CD4-positive, alpha-beta memory T cell (primary cell): ENCODE measurements at regions not wholly inside any gene's neighbourhood (a gene's known extent, or its start where the extent isn't known, plus 50 kb on each side); places are given as distances from the start of the nearest gene placed in this dataset.

Experiments used
- CTCF ChIA-PET: fragments of 350-600 bp; sonication (Branson Sonifier 250); formaldehyde crosslinking; loops from one replicate; lab custom pipeline; 2021; ENCODE audit warnings: inconsistent platforms; ENCODE audit not compliant: partially characterized antibody; lab: Charles Lee
- POLR2A ChIA-PET: fragments of 350-600 bp; sonication (Branson Sonifier 250); formaldehyde crosslinking; loops from one replicate; lab custom pipeline; 2021; ENCODE audit not compliant: partially characterized antibody; lab: Charles Lee
- DNase-seq, 5 donors: peaks; one replicate each; pipeline versions ENCODE4 v3.0.0 to v3.0.0-alpha.2; 2020 to 2022; ENCODE audit warnings: mixed read lengths in 1 of 5
- H3K27ac ChIP-seq: one replicate; pipeline ENCODE4 v1.7.0; 2013; ENCODE audit warnings: low read depth, low read length
- H3K27me3 ChIP-seq: 2 replicates; pipeline ENCODE4 v1.7.0; 2013; ENCODE audit warnings: mild to moderate bottlenecking, low read length, moderate library complexity; ENCODE audit not compliant: insufficient read depth
- H3K36me3 ChIP-seq: 2 replicates; pipeline ENCODE4 v1.7.0; 2013; ENCODE audit warnings: mild to moderate bottlenecking, low read length, moderate library complexity; ENCODE audit not compliant: insufficient read depth
- H3K4me1 ChIP-seq: 2 replicates; pipeline ENCODE4 v1.7.0; 2013; ENCODE audit warnings: mild to moderate bottlenecking, low read length, moderate library complexity; ENCODE audit not compliant: insufficient read depth
- H3K4me3 ChIP-seq, 2 donors: one replicate each; pipeline ENCODE4 v1.7.0; 2013; ENCODE audit warnings: low read length in 2 of 2, mild to moderate bottlenecking in 1 of 2
- H3K9me3 ChIP-seq, 2 donors: one replicate each; pipeline ENCODE4 v1.7.0; 2013; ENCODE audit warnings: low read length in 2 of 2, control low read depth in 1 of 2; ENCODE audit not compliant: control insufficient read depth in 1 of 2
- H3K27ac Mint-ChIP-seq, 7 donors: one replicate each; pipeline ENCODE4 v1.8.0; 2020 to 2021; ENCODE audit warnings: mixed read lengths in 7 of 7, mild to moderate bottlenecking in 6 of 7, inconsistent platforms in 3 of 7, moderate library complexity in 3 of 7
- H3K27me3 Mint-ChIP-seq, 2 donors: one replicate each; pipeline ENCODE4 v1.8.0; 2020 to 2021; ENCODE audit warnings: mixed read lengths in 2 of 2
- H3K36me3 Mint-ChIP-seq, 2 donors: one replicate each; pipeline ENCODE4 v1.8.0; 2020 to 2021; ENCODE audit warnings: mixed read lengths in 2 of 2, inconsistent platforms in 1 of 2, mild to moderate bottlenecking in 1 of 2
- H3K4me1 Mint-ChIP-seq, 4 donors: one replicate each; pipeline ENCODE4 v1.8.0; 2020 to 2021; ENCODE audit warnings: mixed read lengths in 4 of 4, mild to moderate bottlenecking in 1 of 4
- H3K4me3 Mint-ChIP-seq, 8 donors: one replicate each; pipeline ENCODE4 v1.8.0; 2020 to 2021; ENCODE audit warnings: mixed read lengths in 8 of 8, mild to moderate bottlenecking in 7 of 8, moderate library complexity in 6 of 8, inconsistent platforms in 3 of 8
- H3K9me3 Mint-ChIP-seq, 8 donors: one replicate each; pipeline ENCODE4 v1.8.0; 2020 to 2021; ENCODE audit warnings: mixed read lengths in 8 of 8, mild to moderate bottlenecking in 5 of 8, inconsistent platforms in 3 of 8, moderate library complexity in 1 of 8
- intact Hi-C: fragments of 100-400 bp; cut with micrococcal nuclease; formaldehyde crosslinking; loops from one replicate; pipeline ENCODE4 v1.15.1; 2023

DNA sequence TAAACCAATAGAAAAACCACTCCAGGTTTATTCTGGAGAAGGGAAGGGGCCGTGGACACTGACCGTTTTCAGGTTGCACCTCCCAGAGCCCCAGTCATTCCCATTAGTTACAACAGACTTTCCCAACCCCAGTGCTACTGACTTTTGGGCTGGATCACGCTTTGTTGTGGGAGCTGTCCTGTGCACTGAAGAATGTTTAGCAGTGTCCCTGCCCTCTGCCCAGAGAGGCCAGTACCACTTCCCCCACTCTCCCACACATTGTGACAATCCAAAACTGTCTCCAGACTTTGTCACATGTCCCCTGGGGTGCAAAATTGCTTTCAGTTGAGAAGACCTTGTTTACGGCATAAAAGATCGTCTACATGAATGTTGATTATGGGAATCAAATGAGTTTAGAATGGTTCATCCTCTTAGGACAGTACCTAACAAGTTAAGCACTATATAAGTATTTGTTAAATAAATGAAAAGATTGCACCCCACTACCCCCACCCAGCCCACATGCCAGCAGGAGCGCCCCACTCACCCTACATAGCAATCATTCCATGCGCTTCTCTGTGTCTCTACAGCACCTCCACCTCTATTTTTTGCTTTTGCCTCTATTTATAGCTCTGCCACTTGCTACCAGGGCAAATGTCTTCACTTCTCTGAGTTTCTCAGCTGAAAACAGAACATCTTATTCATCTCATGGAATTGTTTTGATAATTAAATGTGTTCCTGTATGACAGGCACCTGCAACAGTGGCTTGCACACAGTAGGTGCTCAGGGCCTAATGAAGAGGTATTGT lies 104.9 kb downstream of the AXIN2 start:
- intact Hi-C loops = loop anchor here (1.0 to 10.0 kb wide), 2 partner anchors 100 to 338 kb away; no protein-coding TSS in a partner anchor
- DNase-seq = no peak
- no peaks in the 10 kb centered on the region for H3K36me3 ChIP-seq
- H3K27me3 ChIP-seq = no peaks in the 10 kb centered on the region
- no peak overlapping the region for H3K4me3 ChIP-seq
- Mint-ChIP-seq H3K9me3 (no peaks in the 10 kb centered on the region), H3K27me3 (no peaks in the 10 kb centered on the region), H3K4me1 (peaks cover 0 to 8% (median 2%) of the 10 kb centered on the region in 4 donors), H3K36me3 (no peaks in the 10 kb centered on the region), H3K27ac (peak overlapping the region in 1 of 7 donors; percentile 19), H3K4me3 (peak overlapping the region in 1 of 8 donors; percentile 4)
- H3K27ac ChIP-seq = no peak overlapping the region
- ChIA-PET POLR2A (no interaction called here), CTCF (interaction anchor here (1.0 to 1.4 kb wide), 5 partner anchors 99 to 709 kb away, joined by 3 to 4 read pairs (median 3); no protein-coding TSS in a partner anchor)
- peaks cover 3% of the 10 kb centered on the region for H3K4me1 ChIP-seq
- no peaks in the 10 kb centered on the region for H3K9me3 ChIP-seq

DNA sequence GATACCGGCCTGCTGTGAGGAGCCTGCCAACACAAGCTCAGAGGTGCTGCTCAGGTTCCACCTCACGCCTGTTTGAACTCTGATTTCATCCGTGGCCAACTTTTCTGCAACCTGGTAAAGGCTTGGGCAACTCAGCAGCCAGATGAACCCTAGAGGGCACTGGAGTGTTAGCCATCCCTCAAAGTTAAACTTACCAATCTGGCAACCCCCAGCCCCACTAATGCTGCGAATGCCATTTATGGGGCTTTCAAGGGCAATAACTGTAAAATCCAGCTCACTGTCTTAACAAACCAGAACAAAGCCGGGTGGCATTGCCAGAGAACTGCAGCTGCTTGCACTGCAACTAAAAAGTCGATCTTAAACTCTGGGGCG lies 105.5 kb downstream of the AXIN2 start:
- POLR2A ChIA-PET = no interaction called here
- Histone ChIP-seq H3K27me3 (no peaks in the 10 kb centered on the region), H3K27ac (no peak overlapping the region), H3K4me1 (peaks cover 3% of the 10 kb centered on the region), H3K9me3 (no peaks in the 10 kb centered on the region), H3K36me3 (no peaks in the 10 kb centered on the region), H3K4me3 (no peak overlapping the region)
- no peaks in the 10 kb centered on the region for H3K36me3 Mint-ChIP-seq
- intact Hi-C loops = loop anchor here (1.0 to 10.0 kb wide), 2 partner anchors 100 to 339 kb away; no protein-coding TSS in a partner anchor
- CTCF ChIA-PET = interaction anchor here (1.1 to 1.4 kb wide), 4 partner anchors 100 to 709 kb away, joined by 3 to 4 read pairs (median 3); no protein-coding TSS in a partner anchor
- peak in 4 of 5 donors; percentile 26 to 40 (median 28) for DNase-seq
- H3K27me3 Mint-ChIP-seq = no peaks in the 10 kb centered on the region
- peaks cover 0 to 6% (median 2%) of the 10 kb centered on the region in 4 donors for H3K4me1 Mint-ChIP-seq
- H3K4me3 Mint-ChIP-seq = peak overlapping the region in 1 of 8 donors; percentile 4
- no peaks in the 10 kb centered on the region for H3K9me3 Mint-ChIP-seq
- H3K27ac Mint-ChIP-seq = peak overlapping the region in 2 of 7 donors; percentile 10 to 42

DNA sequence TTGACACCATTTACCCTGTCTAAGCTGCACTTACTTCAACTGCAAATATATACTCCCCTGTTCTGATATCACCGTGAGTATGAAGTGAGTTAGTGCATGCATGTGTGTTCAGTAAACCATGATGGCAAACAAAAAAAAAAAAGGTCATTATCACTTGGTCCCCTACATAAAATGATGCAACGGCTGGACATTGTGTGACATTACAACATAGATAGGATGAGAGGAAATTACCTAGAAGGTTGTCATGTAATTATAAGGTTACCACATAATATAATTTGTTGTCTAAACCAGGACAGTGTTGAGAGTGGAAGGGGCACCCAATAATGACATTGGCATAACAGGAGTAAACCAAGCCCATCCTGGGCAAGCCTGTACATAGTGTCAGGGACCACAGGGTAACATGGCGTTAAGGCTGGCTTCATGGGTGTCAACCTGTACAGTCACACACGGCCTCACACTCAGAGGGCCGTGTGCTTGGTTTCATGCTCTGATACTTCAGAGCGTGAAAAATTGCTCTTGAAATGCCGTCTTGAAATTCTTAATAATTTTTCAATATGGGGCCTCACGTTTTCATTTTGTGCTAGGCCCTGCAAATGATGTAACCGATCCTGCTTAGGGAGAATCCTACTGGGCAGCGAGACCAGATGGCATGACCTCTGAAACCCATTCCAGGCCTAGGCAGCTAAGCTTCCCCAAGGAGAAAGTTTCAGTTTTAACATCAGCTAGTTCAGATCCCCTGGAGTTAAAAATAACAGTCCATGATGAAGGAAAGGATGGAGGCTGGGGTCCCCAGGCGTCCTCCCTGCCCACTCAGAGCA lies 106.1 kb downstream of the AXIN2 start:
- Mint-ChIP-seq H3K9me3 (no peaks in the 10 kb centered on the region), H3K36me3 (no peaks in the 10 kb centered on the region), H3K27ac (peak overlapping the region in 1 of 7 donors; percentile 10), H3K4me1 (peaks cover 0 to 4% (median 2%) of the 10 kb centered on the region in 4 donors), H3K27me3 (no peaks in the 10 kb centered on the region), H3K4me3 (no peak overlapping the region)
- ChIA-PET CTCF (interaction anchor here (1.1 to 1.4 kb wide), 4 partner anchors 100 to 710 kb away, joined by 3 to 4 read pairs (median 3); no protein-coding TSS in a partner anchor), POLR2A (no interaction called here)
- no peak for DNase-seq
- H3K27me3 ChIP-seq = no peaks in the 10 kb centered on the region
- H3K27ac ChIP-seq = no peak overlapping the region
- H3K4me3 ChIP-seq = no peak overlapping the region
- no peaks in the 10 kb centered on the region for H3K9me3 ChIP-seq
- peaks cover 3% of the 10 kb centered on the region for H3K4me1 ChIP-seq
- no peaks in the 10 kb centered on the region for H3K36me3 ChIP-seq
- intact Hi-C loops = loop anchor here (10.0 kb wide), 1 partner anchor 339 kb away; no protein-coding TSS in a partner anchor

DNA sequence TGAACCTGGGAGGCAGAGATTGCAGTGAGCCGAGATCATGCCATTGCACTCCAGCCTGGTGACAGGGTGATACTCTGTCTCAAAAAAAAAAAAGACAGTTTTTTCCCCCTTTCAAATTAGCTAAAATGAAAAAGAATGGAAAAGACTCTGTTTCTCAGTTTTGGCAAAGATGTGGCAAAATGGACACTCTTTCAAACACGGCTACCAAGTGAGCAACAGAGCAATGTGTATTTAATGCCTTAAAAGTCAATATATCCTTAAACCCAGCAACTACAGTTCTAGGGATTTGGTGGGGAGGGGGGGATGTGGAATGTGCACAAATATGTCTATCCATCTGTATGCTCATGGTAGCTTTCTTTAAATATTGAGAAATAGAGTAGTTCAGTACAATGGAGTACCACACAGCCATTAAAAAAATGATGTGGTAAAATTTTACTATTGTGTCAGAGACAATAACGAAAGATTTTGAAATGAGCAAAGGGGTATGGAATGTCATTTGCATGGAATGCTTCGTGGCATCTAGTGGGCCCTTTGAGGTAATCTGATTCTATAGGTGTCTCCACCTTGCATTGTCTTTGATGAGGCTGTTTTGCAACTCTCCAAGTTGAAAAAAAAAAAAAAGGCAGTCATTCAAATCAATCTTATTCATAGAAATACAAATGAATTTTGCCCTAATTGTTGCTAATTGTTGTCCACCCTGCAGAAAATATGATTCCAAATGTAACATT lies 108.1 kb downstream of the AXIN2 start:
- CTCF ChIA-PET = no interaction called here
- H3K4me3 Mint-ChIP-seq = no peak overlapping the region
- Histone ChIP-seq H3K4me1 (no peaks in the 10 kb centered on the region), H3K27me3 (no peaks in the 10 kb centered on the region), H3K9me3 (no peaks in the 10 kb centered on the region), H3K36me3 (no peaks in the 10 kb centered on the region), H3K27ac (no peak overlapping the region), H3K4me3 (no peak overlapping the region)
- no peak for DNase-seq
- intact Hi-C loops = loop anchor here (10.0 kb wide), 1 partner anchor 341 kb away; no protein-coding TSS in a partner anchor
- H3K27ac Mint-ChIP-seq = no peak overlapping the region
- H3K4me1 Mint-ChIP-seq = peaks cover 0 to 1% (median 0%) of the 10 kb centered on the region in 4 donors
- POLR2A ChIA-PET = no interaction called here
- peaks cover 0 to 7% (median 0%) of the 10 kb centered on the region in 8 donors for H3K9me3 Mint-ChIP-seq
- peaks cover 0 to 3% of the 10 kb centered on the region in 2 donors for H3K36me3 Mint-ChIP-seq
- H3K27me3 Mint-ChIP-seq = no peaks in the 10 kb centered on the region

DNA sequence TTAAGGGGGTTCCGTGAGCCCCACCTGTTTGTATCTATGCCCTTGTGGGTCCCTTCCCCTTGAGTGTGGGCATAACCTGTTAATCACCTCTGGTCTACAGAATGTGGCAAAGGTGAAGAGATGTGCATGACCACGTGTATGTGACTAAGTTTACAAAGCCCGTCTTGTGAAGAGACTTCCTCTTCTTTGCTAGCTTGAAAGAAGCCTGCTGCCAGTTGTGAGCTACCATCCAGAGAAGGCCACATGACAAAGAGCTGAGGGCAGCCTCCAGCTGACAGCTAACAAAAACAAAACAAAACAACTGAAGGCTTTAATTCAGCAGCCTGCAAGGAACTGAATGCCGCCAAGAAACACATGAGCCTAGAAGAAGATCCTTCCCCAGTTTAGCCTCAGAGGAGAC lies 112.0 kb downstream of the AXIN2 start:
- POLR2A ChIA-PET = no interaction called here
- CTCF ChIA-PET = no interaction called here
- intact Hi-C loops = no loop called here
- no peak overlapping the region for H3K27ac ChIP-seq
- H3K27me3 ChIP-seq = no peaks in the 10 kb centered on the region
- no peaks in the 10 kb centered on the region for H3K36me3 ChIP-seq
- no peak for DNase-seq
- Mint-ChIP-seq H3K4me1 (no peaks in the 10 kb centered on the region), H3K36me3 (peaks cover 0 to 3% of the 10 kb centered on the region in 2 donors), H3K4me3 (no peak overlapping the region), H3K9me3 (peaks cover 0 to 7% (median 0%) of the 10 kb centered on the region in 8 donors), H3K27ac (no peak overlapping the region), H3K27me3 (peaks cover 5 to 8% of the 10 kb centered on the region in 2 donors)
- H3K4me3 ChIP-seq = no peak overlapping the region
- H3K9me3 ChIP-seq = no peaks in the 10 kb centered on the region
- H3K4me1 ChIP-seq = no peaks in the 10 kb centered on the region

DNA sequence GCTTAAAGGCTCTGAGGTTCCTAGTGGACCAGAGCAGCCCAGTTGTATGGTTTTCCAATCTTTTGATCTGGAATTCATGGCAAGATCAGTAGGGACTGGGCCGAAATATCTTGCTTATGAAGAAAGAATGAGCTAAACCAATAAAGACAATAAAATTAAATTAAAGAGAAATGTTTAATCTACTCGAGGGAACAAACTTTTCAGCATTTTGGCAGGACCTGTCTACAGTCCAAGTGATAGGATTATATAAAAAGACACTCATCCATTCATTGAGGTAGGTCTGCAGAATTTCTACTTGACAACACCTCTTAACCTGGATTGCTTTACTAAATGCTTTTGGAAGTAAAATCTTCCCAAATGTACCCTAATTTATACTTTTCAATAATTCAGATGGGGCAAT lies 113.6 kb downstream of the AXIN2 start:
- H3K9me3 ChIP-seq = no peaks in the 10 kb centered on the region
- Mint-ChIP-seq H3K9me3 (peaks cover 0 to 7% (median 0%) of the 10 kb centered on the region in 8 donors), H3K4me1 (no peaks in the 10 kb centered on the region), H3K4me3 (no peak overlapping the region), H3K36me3 (peaks cover 0 to 3% of the 10 kb centered on the region in 2 donors), H3K27me3 (peaks cover 9 to 10% of the 10 kb centered on the region in 2 donors), H3K27ac (no peak overlapping the region)
- intact Hi-C loops = no loop called here
- no peak for DNase-seq
- no peak overlapping the region for H3K4me3 ChIP-seq
- H3K27me3 ChIP-seq = no peaks in the 10 kb centered on the region
- no peaks in the 10 kb centered on the region for H3K36me3 ChIP-seq
- ChIA-PET CTCF (no interaction called here), POLR2A (no interaction called here)
- no peaks in the 10 kb centered on the region for H3K4me1 ChIP-seq
- no peak overlapping the region for H3K27ac ChIP-seq
